ENCODE measurements at regions not wholly inside any gene's neighbourhood (a gene's known extent, or its start where the extent isn't known, plus 50 kb on each side); places are given as distances from the start of the nearest gene placed in this dataset.
"Not testable (repeated sequence)": the region's sequence is repeated elsewhere in the genome, so short reads cannot be mapped to it uniquely, and the experiment has no call there.

- ATAC-seq; H3K79me2 ChIP-seq (ENCODE audit: insufficient read depth, low read length); H3K9me3 ChIP-seq (ENCODE audit: low read length); BruUV-seq (replicated peaks); H3K4me3 ChIP-seq (replicated peaks in 1 of 3; ENCODE audit: insufficient read depth in 1 of 3, low read depth in 2 of 3, low read length in 3 of 3); H3K27ac ChIP-seq (ENCODE audit: extremely low read length, insufficient read depth, low read length); POLR2A ChIA-PET; H4K20me1 ChIP-seq (ENCODE audit: insufficient read depth, low read length); DNase-seq (ENCODE audit: low spot score); in situ Hi-C loops (cut with HindIII; ENCODE audit: extremely low pct_ligation_motif_present, low pct_unique_long_range_greater_than_20kb); CTCF ChIA-PET (ENCODE audit: low intra/inter-chr PET ratio, low total read pairs); H3K36me3 ChIP-seq (replicated peaks in 1 of 2; ENCODE audit: control insufficient read depth in 1 of 2, insufficient read depth in 2 of 2, low read length in 2 of 2); H2AFZ ChIP-seq (ENCODE audit: low read length); intact Hi-C loops (cut with micrococcal nuclease; ENCODE audit: unreplicated experiment); H3K4me1 ChIP-seq (ENCODE audit: insufficient read depth, low read length); H3K4me2 ChIP-seq (ENCODE audit: low read depth, low read length); FAIRE-seq; H3K9ac ChIP-seq (ENCODE audit: insufficient read depth, low read depth, low read length): not testable (repeated sequence)
- H3K27me3 ChIP-seq (ENCODE audit: control insufficient read depth in 1 of 2, insufficient read depth in 2 of 2, low read length in 2 of 2), result peaks cover 5 to 18% of the 10 kb centered on the region in 2 experiments; a peak in 3 of 5 replicates
- 10% methylated on average over 2 of the region's 17 CpGs for WGBS (ENCODE audit: low lambda C conversion rate)
Measured at GRCh38 chr14:105884192-105884807, 357.9 kb downstream of the TMEM121 start.

- Histone ChIP-seq H3K9ac (ENCODE audit: insufficient read depth, low read depth, low read length) (no peak overlapping the region), H4K20me1 (ENCODE audit: insufficient read depth, low read length) (no peaks in the 10 kb centered on the region), H2AFZ (ENCODE audit: low read length) (no peak overlapping the region), H3K9me3 (ENCODE audit: low read length) (no peaks in the 10 kb centered on the region), H3K79me2 (ENCODE audit: insufficient read depth, low read length) (no peaks in the 10 kb centered on the region), H3K27ac (ENCODE audit: extremely low read length, insufficient read depth, low read length) (no peak overlapping the region), H3K4me1 (ENCODE audit: insufficient read depth, low read length) (no peaks in the 10 kb centered on the region), H3K27me3 (ENCODE audit: control insufficient read depth in 1 of 2, insufficient read depth in 2 of 2, low read length in 2 of 2) (peaks cover 5 to 13% of the 10 kb centered on the region in 2 experiments; a peak in 2 of 5 replicates), H3K36me3 (replicated peaks in 1 of 2; ENCODE audit: control insufficient read depth in 1 of 2, insufficient read depth in 2 of 2, low read length in 2 of 2) (no peaks in the 10 kb centered on the region), H3K4me2 (ENCODE audit: low read depth, low read length) (no peak overlapping the region), H3K4me3 (replicated peaks in 1 of 3; ENCODE audit: insufficient read depth in 1 of 3, low read depth in 2 of 3, low read length in 3 of 3) (no peak overlapping the region)
- 28% methylated on average over 8 of the region's 13 CpGs for WGBS (ENCODE audit: low lambda C conversion rate)
- CTCF ChIA-PET (ENCODE audit: low intra/inter-chr PET ratio, low total read pairs), result no interaction called here
- POLR2A ChIA-PET, result no interaction called here
- BruUV-seq (replicated peaks), result no TSS peak
- intact Hi-C loops (cut with micrococcal nuclease; ENCODE audit: unreplicated experiment), result no loop called here
- no peak for ATAC-seq
- no peak for DNase-seq (ENCODE audit: low spot score)
- in situ Hi-C loops (cut with HindIII; ENCODE audit: extremely low pct_ligation_motif_present, low pct_unique_long_range_greater_than_20kb), result no loop called here
- FAIRE-seq, result no peak
- TF ChIP-seq HOXA5 (CRISPR knock-in tag; IDR thresholded peaks at IDR 0.05) (no peak), ARHGAP35 (CRISPR knock-in tag; IDR thresholded peaks at IDR 0.05; ENCODE audit: borderline replicate concordance) (no peak), ZNF644 (CRISPR knock-in tag; IDR thresholded peaks at IDR 0.05; ENCODE audit: low read depth) (no peak), CHD2 (IDR thresholded peaks at IDR 0.05; ENCODE audit: low read depth, low read length) (no peak), YEATS2 (CRISPR knock-in tag; IDR thresholded peaks at IDR 0.05; ENCODE audit: borderline replicate concordance) (no peak), HNF4A (CRISPR knock-in tag; IDR thresholded peaks at IDR 0.05) (no peak), ZNF136 (CRISPR knock-in tag; IDR thresholded peaks at IDR 0.05; ENCODE audit: low read depth) (no peak), EED (CRISPR knock-in tag; IDR thresholded peaks at IDR 0.05) (no peak), HMG20A (CRISPR knock-in tag; IDR thresholded peaks at IDR 0.05; ENCODE audit: borderline replicate concordance) (no peak), ZSCAN31 (CRISPR knock-in tag; IDR thresholded peaks at IDR 0.05; ENCODE audit: low read depth) (no peak)
- TF ChIP-seq, protein P1, sequence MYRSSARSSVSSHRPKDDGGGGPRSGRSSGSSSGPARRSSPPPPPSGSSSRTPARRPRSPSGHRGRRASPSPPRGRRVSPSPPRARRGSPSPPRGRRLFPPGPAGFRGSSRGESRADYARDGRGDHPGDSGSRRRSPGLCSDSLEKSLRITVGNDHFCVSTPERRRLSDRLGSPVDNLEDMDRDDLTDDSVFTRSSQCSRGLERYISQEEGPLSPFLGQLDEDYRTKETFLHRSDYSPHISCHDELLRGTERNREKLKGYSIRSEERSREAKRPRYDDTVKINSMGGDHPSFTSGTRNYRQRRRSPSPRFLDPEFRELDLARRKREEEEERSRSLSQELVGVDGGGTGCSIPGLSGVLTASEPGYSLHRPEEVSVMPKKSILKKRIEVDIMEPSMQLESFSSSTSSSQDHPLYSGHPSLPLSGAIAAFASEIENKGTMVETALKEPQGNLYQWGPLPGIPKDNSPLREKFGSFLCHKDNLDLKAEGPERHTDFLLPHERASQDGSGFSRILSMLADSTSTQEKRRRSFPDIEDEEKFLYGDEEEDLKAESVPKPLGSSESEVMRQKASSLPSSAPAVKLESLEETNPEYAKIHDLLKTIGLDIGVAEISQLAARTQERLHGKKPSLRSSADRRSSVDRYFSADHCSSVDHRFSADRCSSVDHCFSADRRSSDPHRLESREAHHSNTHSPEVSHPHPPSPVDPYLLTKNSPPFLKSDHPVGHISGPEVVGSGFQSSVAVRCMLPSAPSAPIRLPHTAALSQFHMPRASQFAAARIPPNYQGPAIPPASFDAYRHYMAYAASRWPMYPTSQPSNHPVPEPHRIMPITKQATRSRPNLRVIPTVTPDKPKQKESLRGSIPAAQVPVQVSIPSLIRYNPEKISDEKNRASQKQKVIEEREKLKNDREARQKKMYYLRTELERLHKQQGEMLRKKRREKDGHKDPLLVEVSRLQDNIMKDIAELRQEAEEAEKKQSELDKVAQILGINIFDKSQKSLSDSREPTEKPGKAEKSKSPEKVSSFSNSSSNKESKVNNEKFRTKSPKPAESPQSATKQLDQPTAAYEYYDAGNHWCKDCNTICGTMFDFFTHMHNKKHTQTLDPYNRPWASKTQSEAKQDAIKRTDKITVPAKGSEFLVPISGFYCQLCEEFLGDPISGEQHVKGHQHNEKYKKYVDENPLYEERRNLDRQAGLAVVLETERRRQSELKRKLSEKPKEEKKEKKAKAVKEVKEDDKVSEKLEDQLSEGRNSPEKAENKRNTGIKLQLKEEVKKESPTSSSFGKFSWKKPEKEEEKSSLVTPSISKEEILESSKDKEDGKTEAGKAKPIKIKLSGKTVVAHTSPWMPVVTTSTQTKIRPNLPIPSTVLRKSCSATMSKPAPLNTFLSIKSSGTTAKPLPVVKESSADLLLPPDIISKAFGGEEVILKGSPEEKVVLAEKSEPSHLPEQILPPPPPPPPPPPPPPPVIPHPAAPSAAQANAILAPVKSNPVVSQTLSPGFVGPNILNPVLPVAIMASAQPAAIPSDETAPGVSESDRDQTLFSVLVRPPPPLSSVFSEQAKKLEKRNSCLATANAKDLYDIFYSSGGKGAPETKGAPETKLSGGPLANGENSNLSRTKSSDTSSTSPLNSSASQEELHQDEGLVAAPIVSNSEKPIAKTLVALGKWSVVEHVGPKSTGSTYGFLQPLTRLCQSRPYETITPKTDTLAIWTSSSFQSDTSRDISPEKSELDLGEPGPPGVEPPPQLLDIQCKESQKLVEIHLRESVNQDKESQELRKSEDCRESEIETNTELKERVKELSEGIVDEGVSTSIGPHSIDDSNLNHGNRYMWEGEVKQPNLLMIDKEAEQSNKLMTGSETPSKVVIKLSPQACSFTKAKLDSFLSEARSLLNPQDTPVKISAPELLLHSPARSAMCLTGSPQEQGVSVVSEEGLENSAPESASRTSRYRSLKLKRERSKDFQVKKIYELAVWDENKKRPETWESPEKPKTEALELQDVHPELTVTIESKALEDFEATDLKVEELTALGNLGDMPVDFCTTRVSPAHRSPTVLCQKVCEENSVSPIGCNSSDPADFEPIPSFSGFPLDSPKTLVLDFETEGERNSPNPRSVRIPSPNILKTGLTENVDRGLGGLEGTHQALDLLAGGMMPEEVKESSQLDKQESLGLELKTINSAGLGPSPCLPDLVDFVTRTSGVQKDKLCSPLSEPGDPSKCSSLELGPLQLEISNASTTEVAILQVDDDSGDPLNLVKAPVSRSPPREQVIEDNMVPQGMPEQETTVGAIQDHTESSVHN (CRISPR knock-in tag; IDR thresholded peaks at IDR 0.05), result no peak
Measured at GRCh38 chr14:105884808-105885281, 358.5 kb downstream of the TMEM121 start.

Data from HepG2 (cell line).